Tongue (tissue), 1 donor: ENCODE measurements at regions not wholly inside any gene's neighbourhood (a gene's known extent, or its start where the extent isn't known, plus 50 kb on each side); places are given as distances from the start of the nearest gene placed in this dataset.

Experiments used
- DNase-seq: peaks from one replicate; pipeline ENCODE4 v3.0.0-alpha.2; 2015

GRCh38 chr14:65186951-65187350 is 84.6 kb upstream of the MAX start:
- no peak for DNase-seq

- DNase-seq: no peak
Observed at GRCh38 chr14:65187421-65188049, 85.2 kb upstream of the MAX start.

GRCh38 chr14:65190312-65190711 is 88.0 kb upstream of the MAX start:
- DNase-seq: no peak

- no peak for DNase-seq
Observed at GRCh38 chr14:65191716-65192115, 89.4 kb upstream of the MAX start.

GRCh38 chr14:65192686-65193085 is 90.4 kb upstream of the MAX start:
- DNase-seq: no peak

- no peak for DNase-seq
Observed at GRCh38 chr14:65193916-65194590, 91.7 kb upstream of the MAX start.

GRCh38 chr14:65195042-65195719 is 92.9 kb upstream of the MAX start:
- DNase-seq: no peak

GRCh38 chr14:65198346-65198745 is 96.0 kb upstream of the MAX start:
- DNase-seq: no peak

- peak; percentile 47 for DNase-seq
Observed at GRCh38 chr14:65200454-65200853, 98.1 kb upstream of the MAX start.

GRCh38 chr14:65203574-65203973 is 101.3 kb upstream of the MAX start:
- no peak for DNase-seq

- no peak for DNase-seq
Observed at GRCh38 chr14:65204056-65204455, 101.7 kb upstream of the MAX start.

- DNase-seq: no peak
Observed at GRCh38 chr14:65206078-65206447, 103.7 kb upstream of the MAX start.

- no peak for DNase-seq
Observed at GRCh38 chr14:65206448-65207096, 104.3 kb upstream of the MAX start.

- DNase-seq: no peak
Observed at GRCh38 chr14:65208548-65208947, 106.2 kb upstream of the MAX start.

- no peak for DNase-seq
Observed at GRCh38 chr14:65210118-65210821, 108.0 kb upstream of the MAX start.

GRCh38 chr14:65210822-65211182 is 108.5 kb upstream of the MAX start:
- no peak for DNase-seq

- no peak for DNase-seq
Observed at GRCh38 chr14:65211341-65211987, 109.1 kb upstream of the MAX start.

- no peak for DNase-seq
Observed at GRCh38 chr14:65213316-65213715, 111.0 kb upstream of the MAX start.

GRCh38 chr14:65214741-65215140 is 112.4 kb upstream of the MAX start:
- peak; percentile 69 for DNase-seq

- DNase-seq: no peak
Observed at GRCh38 chr14:65219353-65219752, 117.0 kb upstream of the MAX start.

- DNase-seq: peak; percentile 38
Observed at GRCh38 chr14:65222440-65222858, 120.1 kb upstream of the MAX start.

GRCh38 chr14:65223636-65224035 is 121.3 kb upstream of the MAX start:
- DNase-seq: no peak
